GM23248 (cell line): ENCODE measurements at regions not wholly inside any gene's neighbourhood (a gene's known extent, or its start where the extent isn't known, plus 50 kb on each side); places are given as distances from the start of the nearest gene placed in this dataset.

Source experiments
- DNase-seq: peaks from one replicate; pipeline ENCODE4 v3.0.0-alpha.2; 2015
- H2AFZ ChIP-seq: fragments of 200-600 bp; sonication (generic); 2 replicates; pipeline ENCODE4 v1.6.1; 2016; ENCODE audit warnings: antibody characterized with exemption
- H3F3A ChIP-seq: fragments of 200-600 bp; sonication (generic); 2 replicates; pipeline ENCODE4 v1.6.1; 2016; ENCODE audit warnings: mild to moderate bottlenecking, antibody characterized with exemption, mixed run types; ENCODE audit not compliant: insufficient read depth
- H3K27ac ChIP-seq: fragments of 200-600 bp; sonication (generic); 2 replicates; pipeline ENCODE4 v1.5.1; 2016; ENCODE audit warnings: mild to moderate bottlenecking
- H3K27me3 ChIP-seq: fragments of 200-600 bp; sonication (generic); replicated peaks from 2 replicates; pipeline ENCODE4 v1.6.1; 2016; ENCODE audit warnings: mild to moderate bottlenecking; ENCODE audit not compliant: insufficient read depth
- H3K36me3 ChIP-seq: fragments of 200-600 bp; sonication (generic); 2 replicates; pipeline ENCODE4 v1.6.1; 2016; ENCODE audit warnings: low read depth, mild to moderate bottlenecking
- H3K4me1 ChIP-seq: fragments of 200-600 bp; sonication (generic); 2 replicates; pipeline ENCODE4 v1.6.1; 2016; ENCODE audit warnings: mild to moderate bottlenecking; ENCODE audit not compliant: insufficient read depth
- H3K4me2 ChIP-seq: fragments of 200-600 bp; sonication (generic); one replicate; pipeline ENCODE4 v1.6.1; 2016; ENCODE audit warnings: mild to moderate bottlenecking; ENCODE audit not compliant: unreplicated experiment
- H3K4me3 ChIP-seq: fragments of 200-600 bp; sonication (generic); 2 replicates; pipeline ENCODE4 v1.5.1; 2016; ENCODE audit warnings: mild to moderate bottlenecking
- H3K79me2 ChIP-seq: fragments of 200-600 bp; sonication (generic); 2 replicates; pipeline ENCODE4 v1.6.1; 2016; ENCODE audit warnings: mild to moderate bottlenecking; ENCODE audit not compliant: insufficient read depth
- H3K9ac ChIP-seq: fragments of 200-600 bp; sonication (generic); 2 replicates; pipeline ENCODE4 v1.6.1; 2016; ENCODE audit warnings: mild to moderate bottlenecking
- H3K9me2 ChIP-seq: fragments of 200-600 bp; sonication (generic); 2 replicates; pipeline ENCODE4 v1.6.1; 2016; ENCODE audit warnings: mixed run types, mild to moderate bottlenecking, moderate library complexity; ENCODE audit not compliant: insufficient read depth
- H3K9me3 ChIP-seq: fragments of 200-600 bp; sonication (generic); one replicate; pipeline ENCODE4 v1.6.1; 2017; ENCODE audit warnings: low read depth
- H4K20me1 ChIP-seq: fragments of 200-600 bp; sonication (generic); 2 replicates; pipeline ENCODE4 v1.6.0; 2016; ENCODE audit not compliant: insufficient read depth
- EZH2 ChIP-seq: fragments of 200-600 bp; sonication (generic); IDR thresholded peaks from 2 replicates; pipeline ENCODE4 v1.6.1; 2018; ENCODE audit warnings: antibody characterized with exemption, mild to moderate bottlenecking; ENCODE audit not compliant: insufficient read depth, poor library complexity, severe bottlenecking
- EZH2phosphoT487 ChIP-seq: fragments of 200-600 bp; sonication (generic); IDR thresholded peaks from 2 replicates; pipeline ENCODE4 v1.6.1; 2018; ENCODE audit warnings: antibody characterized with exemption, moderate library complexity, mild to moderate bottlenecking, low read depth; ENCODE audit not compliant: insufficient read depth
- WGBS, 2 experiments: methylation state at CpG; one replicate each; pipeline ENCODE4 v1.1.6; 2015 to 2017; ENCODE audit warnings: low lambda C conversion rate in 2 of 2, low coverage in 1 of 2; ENCODE audit errors: missing lambda C conversion rate in 2 of 2; 5-methylcytosine and 5-hydroxymethylcytosine counted together
- in situ Hi-C: fragments of 300-500 bp; cut with MboI; formaldehyde crosslinking; loops from 2 replicates; pipeline ENCODE4 v1.15.0; 2020

- Histone ChIP-seq H3K9ac (no peak overlapping the region), H3K9me3 (no peaks in the 10 kb centered on the region), H2AFZ (peak overlapping the region; percentile 8; the same call in 1 of the 2 replicates), H3K4me3 (no peak overlapping the region), H3K27ac (no peak overlapping the region), H4K20me1 (no peaks in the 10 kb centered on the region), H3K4me2 (no peak overlapping the region), H3K27me3 (no peaks in the 10 kb centered on the region), H3K9me2 (no peaks in the 10 kb centered on the region), H3F3A (peaks cover 43% of the 10 kb centered on the region), H3K4me1 (peaks cover 45% of the 10 kb centered on the region), H3K79me2 (peaks cover 55% of the 10 kb centered on the region), H3K36me3 (no peaks in the 10 kb centered on the region)
- in situ Hi-C loops: no loop called here
- WGBS, 2 experiments: 65 to 68% methylated on average over 9 of the region's 9 CpGs
- TF ChIP-seq EZH2 (no peak), EZH2phosphoT487 (no peak)
- peak; percentile 17 for DNase-seq
These were observed 140.9 kb upstream of the DMRT1 start for GRCh38 chr9:700365-701282.

DNA sequence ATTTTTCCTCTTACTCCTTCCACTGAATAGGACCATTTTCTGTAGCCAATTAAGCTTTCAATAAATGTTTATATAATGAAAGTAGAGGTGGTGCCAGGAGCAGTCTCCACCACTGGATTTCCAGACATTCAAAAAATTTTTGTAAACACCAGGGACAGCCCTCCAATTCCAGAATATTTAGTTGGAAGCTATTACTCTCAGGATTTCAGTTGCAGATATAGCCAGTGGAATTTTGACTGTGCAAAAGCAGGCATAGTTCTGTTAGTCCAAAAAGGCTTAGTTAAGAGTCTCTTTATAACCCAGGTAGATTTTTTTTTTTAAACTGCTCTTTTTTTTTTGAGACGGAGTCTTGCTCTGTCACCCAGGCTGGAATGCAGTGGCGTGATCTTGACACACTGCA lies 138.1 kb upstream of the DMRT1 start:
- H3K27ac ChIP-seq: no peak overlapping the region
- H3K9ac ChIP-seq: no peak overlapping the region
- peaks cover 48% of the 10 kb centered on the region for H3K79me2 ChIP-seq
- no peak for TF ChIP-seq EZH2
- no peak for TF ChIP-seq EZH2phosphoT487
- no peaks in the 10 kb centered on the region for H3K36me3 ChIP-seq
- H3K27me3 ChIP-seq: no peaks in the 10 kb centered on the region
- peaks cover 26% of the 10 kb centered on the region for H3K4me1 ChIP-seq
- WGBS, 2 experiments: 63 to 67% methylated on average over 2 of the region's 2 CpGs
- H3F3A ChIP-seq: peaks cover 28% of the 10 kb centered on the region
- no peaks in the 10 kb centered on the region for H3K9me3 ChIP-seq
- no peak overlapping the region for H2AFZ ChIP-seq
- H3K4me3 ChIP-seq: no peak overlapping the region
- peak; percentile 14 for DNase-seq
- no peaks in the 10 kb centered on the region for H4K20me1 ChIP-seq
- in situ Hi-C loops: no loop called here
- no peak overlapping the region for H3K4me2 ChIP-seq
- H3K9me2 ChIP-seq: no peaks in the 10 kb centered on the region

GRCh38 chr9:706073-706472 lies 135.4 kb upstream of the DMRT1 start:
- Histone ChIP-seq H3F3A (peaks cover 23% of the 10 kb centered on the region; the same call in 1 of the 2 replicates), H3K9me2 (no peaks in the 10 kb centered on the region), H4K20me1 (no peaks in the 10 kb centered on the region), H3K4me3 (peak overlapping the region; percentile 71), H3K79me2 (peaks cover 58% of the 10 kb centered on the region), H3K4me1 (peaks cover 29% of the 10 kb centered on the region), H3K9ac (peak overlapping the region; percentile 83), H2AFZ (peak overlapping the region; percentile 82), H3K9me3 (no peaks in the 10 kb centered on the region), H3K4me2 (peak overlapping the region; percentile 83), H3K36me3 (peaks cover 5% of the 10 kb centered on the region; the same call in 1 of the 2 replicates), H3K27me3 (no peaks in the 10 kb centered on the region), H3K27ac (peak overlapping the region; percentile 80)
- TF ChIP-seq EZH2phosphoT487: no peak
- no peak for TF ChIP-seq EZH2
- DNase-seq: peak; percentile 10
- in situ Hi-C loops: no loop called here
- WGBS, 2 experiments: 69 to 70% methylated on average over 2 of the region's 2 CpGs

GRCh38 chr9:706606-707459 lies 134.7 kb upstream of the DMRT1 start:
- Histone ChIP-seq H3K4me1 (peaks cover 29% of the 10 kb centered on the region), H3K79me2 (peaks cover 64% of the 10 kb centered on the region), H3K4me2 (peak overlapping the region; percentile 83), H3K9ac (peak overlapping the region; percentile 83), H3K9me2 (no peaks in the 10 kb centered on the region), H3K4me3 (peak overlapping the region; percentile 71), H4K20me1 (no peaks in the 10 kb centered on the region), H2AFZ (peak overlapping the region; percentile 82), H3F3A (peaks cover 23% of the 10 kb centered on the region; the same call in 1 of the 2 replicates), H3K9me3 (no peaks in the 10 kb centered on the region), H3K36me3 (peaks cover 10% of the 10 kb centered on the region; the same call in 1 of the 2 replicates), H3K27ac (peak overlapping the region; percentile 80), H3K27me3 (no peaks in the 10 kb centered on the region)
- TF ChIP-seq EZH2phosphoT487 (no peak), EZH2 (no peak)
- in situ Hi-C loops: no loop called here
- WGBS, 2 experiments: 1% methylated on average over 37 to 50 of the region's 51 CpGs
- DNase-seq: peak; percentile 86
